ENCODE measurements at regions not wholly inside any gene's neighbourhood (a gene's known extent, or its start where the extent isn't known, plus 50 kb on each side); places are given as distances from the start of the nearest gene placed in this dataset.

DNA sequence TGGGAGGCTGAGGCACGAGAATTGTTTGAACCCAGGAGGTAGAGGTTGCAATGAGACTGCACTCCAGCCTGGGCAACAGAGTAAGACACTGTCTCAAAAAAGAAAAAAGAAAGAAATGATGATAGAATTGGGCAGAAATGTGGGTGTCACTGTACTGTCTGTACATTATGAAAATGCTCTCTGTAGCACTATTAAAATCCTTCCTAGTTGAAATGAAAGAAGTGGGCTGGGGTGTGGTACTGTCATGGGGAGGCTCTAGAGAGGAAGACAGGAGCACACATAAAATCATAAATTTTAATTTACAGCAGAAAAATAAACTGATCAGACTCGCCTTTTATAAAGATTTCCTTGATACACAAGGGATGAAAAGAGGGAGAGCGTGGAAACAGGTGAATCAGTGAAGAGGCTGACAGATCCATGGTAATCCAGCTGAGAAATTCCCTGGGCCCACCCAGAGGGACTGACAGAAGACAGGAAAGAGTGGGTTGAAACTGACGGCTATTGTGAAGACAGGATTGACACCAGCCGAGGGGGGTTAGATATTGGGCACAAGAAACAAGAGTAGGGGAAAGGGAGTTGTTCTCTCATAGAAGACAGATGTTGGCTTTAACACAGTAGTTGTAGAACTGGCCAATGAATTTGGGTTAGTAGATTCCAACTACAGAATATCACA, 96.4 kb upstream of the ATL2 start:
- Histone ChIP-seq H3K36me3 (replicated peaks in 1 of 2; ENCODE audit: control insufficient read depth in 2 of 2, insufficient read depth in 2 of 2, low read length in 2 of 2) (no peaks in the 10 kb centered on the region), H3K4me1 (ENCODE audit: control insufficient read depth in 2 of 2, insufficient read depth in 1 of 2, low read depth in 1 of 2, low read length in 2 of 2) (peaks cover 0 to 2% of the 10 kb centered on the region in 2 donors), H3K79me1 (ENCODE audit: low read depth, low read length) (no peaks in the 10 kb centered on the region), H2BK15ac (ENCODE audit: low read length) (no peak overlapping the region), H2BK120ac (ENCODE audit: low read depth, low read length) (no peak overlapping the region), H2BK12ac (ENCODE audit: low read length) (no peak overlapping the region), H3K18ac (ENCODE audit: low read length) (no peak overlapping the region), H2BK5ac (ENCODE audit: low read length) (no peak overlapping the region), H2AFZ (ENCODE audit: low read length) (no peak overlapping the region), H4K91ac (ENCODE audit: low read depth, low read length, poor library complexity) (no peak overlapping the region), H3K27me3 (ENCODE audit: control insufficient read depth in 3 of 3, insufficient read depth in 3 of 3, low read depth in 1 of 3, low read length in 3 of 3) (peaks cover 0 to 9% (median 0%) of the 10 kb centered on the region in 3 experiments), H3K27ac (replicated peaks; ENCODE audit: low read length) (no peak overlapping the region), H3K4me3 (ENCODE audit: low read length in 2 of 2) (no peak overlapping the region), H3K14ac (ENCODE audit: low read length) (no peak overlapping the region), H3K23ac (ENCODE audit: low read depth, low read length, poor library complexity) (no peak overlapping the region), H3K9me3 (replicated peaks in 1 of 2; ENCODE audit: control insufficient read depth in 2 of 2, insufficient read depth in 1 of 2, low read depth in 1 of 2, low read length in 2 of 2) (no peaks in the 10 kb centered on the region), H4K8ac (ENCODE audit: low read depth, low read length) (no peak overlapping the region), H3K4me2 (ENCODE audit: insufficient read depth, low read length, poor library complexity, severe bottlenecking) (no peak overlapping the region), H2AK5ac (ENCODE audit: low read depth, low read length) (no peak overlapping the region), H3K4ac (ENCODE audit: low read length) (no peak overlapping the region), H3K9ac (ENCODE audit: low read depth, low read length, poor library complexity) (no peak overlapping the region)
- WGBS, 2 donors (ENCODE audit: extremely low coverage in 2 of 2, insufficient read length in 2 of 2, insufficient replicate concordance in 1 of 2): no CpG with 5 or more reads among the region's 5 CpGs
- no peak for DNase-seq (ENCODE audit: low spot score)

GRCh38 chr2:38470115-38470514, 93.0 kb upstream of the ATL2 start:
- Histone ChIP-seq H3K79me1 (ENCODE audit: low read depth, low read length) (no peaks in the 10 kb centered on the region), H2BK120ac (ENCODE audit: low read depth, low read length) (no peak overlapping the region), H3K4me3 (ENCODE audit: low read length in 2 of 2) (no peak overlapping the region), H2BK15ac (ENCODE audit: low read length) (no peak overlapping the region), H3K4ac (ENCODE audit: low read length) (no peak overlapping the region), H3K4me2 (ENCODE audit: insufficient read depth, low read length, poor library complexity, severe bottlenecking) (no peak overlapping the region), H2AK5ac (ENCODE audit: low read depth, low read length) (no peak overlapping the region), H4K91ac (ENCODE audit: low read depth, low read length, poor library complexity) (no peak overlapping the region), H3K27ac (replicated peaks; ENCODE audit: low read length) (no peak overlapping the region), H2BK12ac (ENCODE audit: low read length) (no peak overlapping the region), H3K9ac (ENCODE audit: low read depth, low read length, poor library complexity) (no peak overlapping the region), H4K8ac (ENCODE audit: low read depth, low read length) (no peak overlapping the region), H3K18ac (ENCODE audit: low read length) (no peak overlapping the region), H3K36me3 (replicated peaks in 1 of 2; ENCODE audit: control insufficient read depth in 2 of 2, insufficient read depth in 2 of 2, low read length in 2 of 2) (no peaks in the 10 kb centered on the region), H3K23ac (ENCODE audit: low read depth, low read length, poor library complexity) (no peak overlapping the region), H2AFZ (ENCODE audit: low read length) (no peak overlapping the region), H3K14ac (ENCODE audit: low read length) (no peak overlapping the region), H3K27me3 (ENCODE audit: control insufficient read depth in 3 of 3, insufficient read depth in 3 of 3, low read depth in 1 of 3, low read length in 3 of 3) (peaks cover 0 to 15% (median 0%) of the 10 kb centered on the region in 3 experiments), H2BK5ac (ENCODE audit: low read length) (no peak overlapping the region), H3K9me3 (replicated peaks in 1 of 2; ENCODE audit: control insufficient read depth in 2 of 2, insufficient read depth in 1 of 2, low read depth in 1 of 2, low read length in 2 of 2) (no peaks in the 10 kb centered on the region), H3K4me1 (ENCODE audit: control insufficient read depth in 2 of 2, insufficient read depth in 1 of 2, low read depth in 1 of 2, low read length in 2 of 2) (no peaks in the 10 kb centered on the region)
- DNase-seq (ENCODE audit: low spot score): no peak
- WGBS, 2 donors (ENCODE audit: extremely low coverage in 2 of 2, insufficient read length in 2 of 2, insufficient replicate concordance in 1 of 2): no CpG with 5 or more reads among the region's 3 CpGs

DNA sequence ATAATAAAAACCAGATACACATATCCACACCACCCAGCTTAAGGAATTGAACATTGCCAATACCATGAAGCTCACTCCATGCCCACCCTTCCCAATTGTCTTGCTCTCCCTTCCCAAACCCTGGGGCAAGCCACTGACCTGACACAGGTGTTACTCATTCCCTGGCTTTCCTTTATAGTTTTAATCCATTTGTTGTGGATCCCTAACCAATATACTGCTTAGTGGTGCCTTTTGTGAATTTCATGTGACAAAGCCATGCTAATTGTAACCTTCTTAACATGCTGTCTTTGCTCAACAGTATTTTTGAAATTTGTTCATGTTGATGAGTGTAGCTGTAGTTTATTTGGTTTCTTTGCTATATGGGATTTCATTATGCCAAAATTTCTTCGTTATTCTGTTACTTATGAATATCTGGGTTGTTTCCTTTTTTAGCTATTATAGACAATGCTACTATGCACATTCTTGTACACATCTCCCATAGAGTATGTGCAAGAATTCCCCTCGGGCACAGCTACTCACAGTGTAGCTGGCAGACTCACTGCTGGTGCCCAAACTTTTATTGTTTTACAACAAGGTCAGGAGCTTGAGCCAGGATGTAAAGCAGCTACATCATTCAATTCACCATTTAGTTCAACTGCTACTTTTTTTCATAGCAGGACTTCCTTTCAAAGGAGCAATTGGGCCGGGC, 90.8 kb upstream of the ATL2 start:
- Histone ChIP-seq H3K18ac (ENCODE audit: low read length) (no peak overlapping the region), H3K79me1 (ENCODE audit: low read depth, low read length) (no peaks in the 10 kb centered on the region), H3K27ac (replicated peaks; ENCODE audit: low read length) (no peak overlapping the region), H4K8ac (ENCODE audit: low read depth, low read length) (no peak overlapping the region), H3K36me3 (replicated peaks in 1 of 2; ENCODE audit: control insufficient read depth in 2 of 2, insufficient read depth in 2 of 2, low read length in 2 of 2) (no peaks in the 10 kb centered on the region), H2BK15ac (ENCODE audit: low read length) (no peak overlapping the region), H4K91ac (ENCODE audit: low read depth, low read length, poor library complexity) (no peak overlapping the region), H3K4me2 (ENCODE audit: insufficient read depth, low read length, poor library complexity, severe bottlenecking) (no peak overlapping the region), H2AK5ac (ENCODE audit: low read depth, low read length) (no peak overlapping the region), H3K27me3 (ENCODE audit: control insufficient read depth in 3 of 3, insufficient read depth in 3 of 3, low read depth in 1 of 3, low read length in 3 of 3) (peaks cover 0 to 18% (median 0%) of the 10 kb centered on the region in 3 experiments), H3K4me3 (ENCODE audit: low read length in 2 of 2) (no peak overlapping the region), H2BK120ac (ENCODE audit: low read depth, low read length) (no peak overlapping the region), H3K9ac (ENCODE audit: low read depth, low read length, poor library complexity) (no peak overlapping the region), H3K4me1 (ENCODE audit: control insufficient read depth in 2 of 2, insufficient read depth in 1 of 2, low read depth in 1 of 2, low read length in 2 of 2) (no peaks in the 10 kb centered on the region), H3K4ac (ENCODE audit: low read length) (no peak overlapping the region), H3K14ac (ENCODE audit: low read length) (no peak overlapping the region), H3K23ac (ENCODE audit: low read depth, low read length, poor library complexity) (no peak overlapping the region), H2BK12ac (ENCODE audit: low read length) (no peak overlapping the region), H3K9me3 (replicated peaks in 1 of 2; ENCODE audit: control insufficient read depth in 2 of 2, insufficient read depth in 1 of 2, low read depth in 1 of 2, low read length in 2 of 2) (no peaks in the 10 kb centered on the region), H2BK5ac (ENCODE audit: low read length) (no peak overlapping the region), H2AFZ (ENCODE audit: low read length) (no peak overlapping the region)
- no CpG with 5 or more reads among the region's 3 CpGs for WGBS, 2 donors (ENCODE audit: extremely low coverage in 2 of 2, insufficient read length in 2 of 2, insufficient replicate concordance in 1 of 2)
- no peak for DNase-seq (ENCODE audit: low spot score)

GRCh38 chr2:38466876-38467767, 90.0 kb upstream of the ATL2 start:
- Histone ChIP-seq H3K14ac (ENCODE audit: low read length) (no peak overlapping the region), H2AK5ac (ENCODE audit: low read depth, low read length) (no peak overlapping the region)

More at GRCh38 chr2:38466876-38467767, 90.0 kb upstream of the ATL2 start:
- WGBS, 2 donors (ENCODE audit: extremely low coverage in 2 of 2, insufficient read length in 2 of 2, insufficient replicate concordance in 1 of 2): no CpG with 5 or more reads among the region's 11 CpGs
- H4K8ac ChIP-seq (ENCODE audit: low read depth, low read length): no peak overlapping the region
- H2AFZ ChIP-seq (ENCODE audit: low read length): no peak overlapping the region
- H4K91ac ChIP-seq (ENCODE audit: low read depth, low read length, poor library complexity): no peak overlapping the region
- no peaks in the 10 kb centered on the region for H3K79me1 ChIP-seq (ENCODE audit: low read depth, low read length)
- no peak overlapping the region for H2BK15ac ChIP-seq (ENCODE audit: low read length)
- no peak overlapping the region for H2BK5ac ChIP-seq (ENCODE audit: low read length)
- H3K4me1 ChIP-seq (ENCODE audit: control insufficient read depth in 2 of 2, insufficient read depth in 1 of 2, low read depth in 1 of 2, low read length in 2 of 2): no peaks in the 10 kb centered on the region
- no peaks in the 10 kb centered on the region for H3K36me3 ChIP-seq (replicated peaks in 1 of 2; ENCODE audit: control insufficient read depth in 2 of 2, insufficient read depth in 2 of 2, low read length in 2 of 2)
- no peak overlapping the region for H3K4ac ChIP-seq (ENCODE audit: low read length)
- no peak overlapping the region for H3K4me2 ChIP-seq (ENCODE audit: insufficient read depth, low read length, poor library complexity, severe bottlenecking)
- DNase-seq (ENCODE audit: low spot score): no peak
- H3K4me3 ChIP-seq (ENCODE audit: low read length in 2 of 2): no peak overlapping the region
- H2BK120ac ChIP-seq (ENCODE audit: low read depth, low read length): no peak overlapping the region
- no peak overlapping the region for H3K27ac ChIP-seq (replicated peaks; ENCODE audit: low read length)
- no peak overlapping the region for H3K23ac ChIP-seq (ENCODE audit: low read depth, low read length, poor library complexity)
- H3K9me3 ChIP-seq (replicated peaks in 1 of 2; ENCODE audit: control insufficient read depth in 2 of 2, insufficient read depth in 1 of 2, low read depth in 1 of 2, low read length in 2 of 2): no peaks in the 10 kb centered on the region
- H3K9ac ChIP-seq (ENCODE audit: low read depth, low read length, poor library complexity): no peak overlapping the region
- no peak overlapping the region for H3K18ac ChIP-seq (ENCODE audit: low read length)
- H3K27me3 ChIP-seq (ENCODE audit: control insufficient read depth in 3 of 3, insufficient read depth in 3 of 3, low read depth in 1 of 3, low read length in 3 of 3): peaks cover 0 to 18% (median 0%) of the 10 kb centered on the region in 3 experiments
- H2BK12ac ChIP-seq (ENCODE audit: low read length): no peak overlapping the region
